ENCODE measurements at regions not wholly inside any gene's neighbourhood (a gene's known extent, or its start where the extent isn't known, plus 50 kb on each side); places are given as distances from the start of the nearest gene placed in this dataset.
"Not testable (repeated sequence)": the region's sequence is repeated elsewhere in the genome, so short reads cannot be mapped to it uniquely, and the experiment has no call there.

GRCh38 chr3:87793337-87793877 lies 265.4 kb downstream of the CGGBP1 start:
- no peak for DNase-seq (ENCODE audit: low spot score)

DNA sequence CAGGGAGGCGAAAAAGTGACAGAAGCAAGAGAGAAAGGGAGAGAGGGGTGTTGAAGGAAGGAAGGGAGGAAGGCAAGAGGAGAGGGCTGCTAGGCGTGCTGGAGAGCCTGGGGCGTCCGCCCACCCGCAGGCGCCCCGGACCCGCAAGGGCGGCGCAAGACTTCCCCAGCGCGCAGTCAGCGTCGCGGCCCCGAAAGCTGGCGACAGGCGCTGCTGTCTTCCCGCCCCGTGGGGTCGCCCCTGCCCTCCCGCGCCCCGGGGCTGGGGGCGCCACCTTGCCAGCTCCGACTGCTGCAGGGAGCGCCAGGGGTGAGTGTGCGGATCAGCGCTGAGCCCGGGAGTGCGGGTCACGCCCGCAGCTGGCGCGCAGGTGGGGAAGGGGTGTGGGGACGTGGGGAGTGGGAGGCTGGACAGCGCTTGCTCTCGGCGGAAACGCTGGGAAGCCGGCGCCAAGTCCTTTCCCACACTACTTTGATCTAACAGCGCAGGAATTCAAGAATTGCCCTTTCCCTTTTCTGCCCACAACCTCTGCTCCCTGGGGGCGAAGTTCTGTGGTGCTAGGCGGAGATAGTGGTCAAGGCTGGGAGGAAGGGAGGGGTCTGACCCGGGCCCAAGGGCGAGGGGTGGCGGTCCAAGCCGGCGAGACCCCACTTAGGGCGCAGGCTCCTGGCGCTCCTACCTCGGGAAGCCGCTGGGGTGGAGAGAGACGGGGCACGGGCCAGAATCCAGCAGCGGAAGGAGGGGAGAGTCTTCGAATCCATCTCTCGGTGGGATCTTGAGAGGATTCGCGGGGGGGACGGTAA lies 266.1 kb downstream of the CGGBP1 start, which contains the start of gene HTR1F:
Gene HTR1F, plus strand, starts transcription at position 173 of the 803 bp plus-strand sequence.
- DNase-seq (ENCODE audit: low spot score): no peak

GRCh38 chr3:87792198-87792533 lies 266.6 kb downstream of the CGGBP1 start:
- no peak for DNase-seq (ENCODE audit: low spot score)

DNA sequence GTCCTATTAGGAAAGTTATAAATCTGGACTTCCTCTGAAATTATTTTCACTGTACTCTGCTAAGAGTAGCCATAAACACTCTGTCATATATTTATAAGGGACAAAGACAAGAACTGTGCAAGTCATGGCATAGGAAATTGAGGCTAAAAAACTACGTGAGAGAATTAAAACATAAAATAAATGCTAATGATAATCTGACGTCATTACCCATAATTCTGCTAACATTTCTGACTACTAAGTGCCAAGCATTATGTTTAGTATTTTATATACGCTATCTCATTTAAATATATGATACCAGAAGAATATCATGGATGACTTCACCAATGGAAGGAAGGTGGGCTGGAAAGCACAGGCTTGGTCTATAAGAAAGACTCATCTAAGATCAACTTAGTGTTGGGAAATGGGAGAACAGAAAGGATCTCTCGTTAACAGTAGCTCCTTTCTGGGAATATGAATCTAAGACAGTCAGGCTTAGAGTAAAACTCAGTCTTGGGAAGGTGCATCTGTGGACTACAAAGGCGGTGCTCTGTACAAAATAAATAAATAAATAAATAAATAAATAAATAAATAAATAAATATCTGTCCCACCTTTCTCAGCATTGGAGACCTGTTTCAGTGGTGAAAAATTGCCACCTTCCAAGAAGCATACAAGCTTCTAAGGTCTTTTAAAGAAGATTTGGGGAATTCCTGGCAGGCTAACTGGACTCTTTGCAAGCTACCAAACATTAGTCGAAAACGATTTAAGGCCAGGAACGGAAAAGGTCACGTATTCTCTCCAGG lies 267.4 kb downstream of the CGGBP1 start:
- no peak for DNase-seq (ENCODE audit: low spot score)

DNA sequence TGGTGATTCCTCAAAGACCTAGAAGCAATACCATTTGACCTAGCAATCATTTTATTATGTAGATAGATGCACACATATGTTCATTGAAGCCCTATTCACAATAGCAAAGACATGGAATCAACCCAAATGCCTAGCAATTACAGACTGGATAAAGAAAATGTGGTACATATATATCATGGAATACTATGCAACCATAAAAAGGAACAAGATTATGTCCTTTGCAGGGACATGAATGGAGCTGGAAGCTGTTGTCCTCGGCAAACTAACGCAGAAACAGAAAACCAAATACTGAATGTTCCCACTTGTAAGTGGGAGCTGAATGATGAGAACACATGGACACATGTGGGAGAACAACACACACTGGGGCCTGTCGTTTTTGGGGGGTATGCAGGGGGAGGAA lies 269.8 kb downstream of the CGGBP1 start:
- not testable (repeated sequence) for DNase-seq (ENCODE audit: low spot score)

DNA sequence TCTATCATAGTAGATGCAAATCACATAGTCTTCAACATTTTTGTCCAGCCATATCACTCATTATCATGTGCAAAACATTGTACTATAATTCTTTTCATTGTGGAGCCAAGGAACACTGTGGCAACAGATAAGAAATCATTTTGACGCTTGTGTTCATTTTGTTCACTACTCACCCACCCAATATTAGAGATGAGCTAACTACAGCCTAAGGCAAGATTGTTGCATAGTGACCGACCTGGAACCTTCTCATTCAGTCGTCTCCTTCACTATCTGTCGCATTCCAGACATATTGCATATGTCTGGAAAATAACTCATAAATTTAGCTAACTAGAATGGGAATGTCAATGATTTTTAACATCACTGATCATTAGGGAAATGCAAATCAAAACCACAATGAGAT lies 270.3 kb downstream of the CGGBP1 start:
- DNase-seq (ENCODE audit: low spot score): no peak

- DNase-seq (ENCODE audit: low spot score): no peak
Observed at GRCh38 chr3:87780811-87781210, 278.0 kb downstream of the CGGBP1 start.

DNA sequence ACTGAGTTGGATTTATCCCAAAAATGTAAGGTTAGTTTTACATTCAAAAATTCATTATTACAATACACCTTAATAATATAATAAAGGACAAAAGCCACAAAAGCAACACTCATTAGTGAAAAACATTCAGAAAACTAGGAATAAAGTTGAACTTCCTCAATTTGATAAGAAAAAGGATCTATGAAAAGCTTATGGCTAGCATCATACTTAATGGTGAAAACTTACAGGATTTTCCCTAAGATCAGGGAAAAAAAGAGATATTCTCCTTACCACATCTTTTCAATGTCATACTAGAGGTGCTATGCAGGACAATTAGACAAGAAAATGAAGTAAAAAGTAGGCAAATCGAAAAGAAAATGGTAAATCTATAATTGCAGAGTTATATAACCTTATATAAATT lies 279.9 kb downstream of the CGGBP1 start:
- DNase-seq (ENCODE audit: low spot score): no peak

GRCh38 chr3:87771337-87772192 lies 287.2 kb downstream of the CGGBP1 start:
- DNase-seq (ENCODE audit: low spot score): no peak

GRCh38 chr3:87766721-87767120 lies 292.1 kb downstream of the CGGBP1 start:
- no peak for DNase-seq (ENCODE audit: low spot score)

DNA sequence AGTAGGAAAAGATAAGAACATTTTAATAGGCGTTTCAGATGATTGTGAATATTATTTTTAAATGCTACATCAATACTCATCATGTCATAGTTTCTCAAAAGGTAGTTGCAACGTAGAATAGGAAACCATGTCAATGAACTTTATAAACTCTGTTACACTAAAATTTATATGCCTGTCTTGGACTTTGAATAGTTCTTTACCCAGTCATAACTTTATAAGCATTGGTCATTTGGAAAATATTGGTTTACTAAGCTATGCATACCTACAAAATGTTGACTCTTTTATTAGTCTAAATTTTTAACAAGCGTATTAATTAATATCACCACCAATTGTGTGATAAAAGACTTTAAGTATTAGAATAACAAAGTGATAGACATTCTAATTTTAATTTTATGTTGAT lies 293.5 kb downstream of the CGGBP1 start:
- no peak for DNase-seq (ENCODE audit: low spot score)

DNA sequence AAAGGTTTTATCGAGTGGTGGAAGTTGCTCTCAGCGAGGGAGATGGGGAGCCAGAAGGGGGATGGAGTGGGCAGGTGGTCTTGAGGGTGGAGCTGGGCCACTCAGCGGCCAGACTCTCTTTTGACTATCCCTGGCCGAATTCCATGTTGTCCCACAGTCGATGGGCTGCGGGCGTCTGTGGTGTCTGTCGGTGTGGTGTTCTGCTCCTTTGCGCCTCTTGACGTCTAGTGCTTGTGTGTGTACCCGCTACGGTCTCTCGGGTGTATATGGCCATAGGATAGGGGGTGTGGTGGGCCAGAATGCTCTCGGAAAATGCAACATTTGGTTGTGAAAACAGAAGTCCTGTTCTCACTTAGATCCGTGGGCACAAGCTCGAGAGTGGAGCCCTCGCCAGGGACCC lies 297.0 kb downstream of the CGGBP1 start:
- DNase-seq (ENCODE audit: low spot score): no peak

DNA sequence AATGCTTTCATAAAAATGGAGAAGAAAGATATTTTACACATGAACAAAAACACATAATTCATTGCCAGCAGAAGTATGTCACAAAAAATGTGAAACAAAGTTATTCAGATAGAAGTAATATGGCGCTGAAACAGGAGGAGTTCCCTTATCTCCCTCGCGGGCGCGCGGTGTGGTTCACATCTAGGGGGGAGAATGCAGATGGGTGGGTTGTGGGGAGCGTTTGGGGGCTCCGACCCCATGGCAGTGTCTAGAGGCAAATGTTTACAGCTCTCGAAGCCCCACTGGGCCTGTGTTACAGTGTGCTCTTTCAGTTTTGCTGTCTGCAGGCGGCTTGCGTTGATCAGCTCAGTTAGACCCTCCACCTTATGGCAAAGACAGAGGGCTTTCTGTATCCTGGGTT lies 297.5 kb downstream of the CGGBP1 start:
- no peak for DNase-seq (ENCODE audit: low spot score)

GRCh38 chr3:87756616-87757015 lies 302.2 kb downstream of the CGGBP1 start:
- no peak for DNase-seq (ENCODE audit: low spot score)

DNA sequence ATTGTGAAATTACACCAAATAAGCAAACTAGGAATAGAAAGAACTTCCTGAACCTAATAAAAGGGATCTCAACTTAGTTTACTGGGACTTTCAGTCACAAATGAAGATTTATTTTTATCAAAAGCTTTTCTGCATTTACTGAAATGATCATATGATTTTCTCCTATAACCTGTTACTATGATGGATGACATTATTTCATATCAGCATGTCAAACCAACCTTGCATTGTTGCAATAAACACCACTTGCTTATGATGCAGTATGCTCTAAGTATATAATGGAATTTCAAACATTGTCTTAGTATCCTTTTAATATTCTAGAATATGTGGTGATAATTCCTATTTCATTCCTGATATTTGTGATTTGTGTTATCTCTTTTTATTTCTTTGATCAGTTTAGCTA lies 303.0 kb downstream of the CGGBP1 start:
- DNase-seq (ENCODE audit: low spot score): no peak

DNA sequence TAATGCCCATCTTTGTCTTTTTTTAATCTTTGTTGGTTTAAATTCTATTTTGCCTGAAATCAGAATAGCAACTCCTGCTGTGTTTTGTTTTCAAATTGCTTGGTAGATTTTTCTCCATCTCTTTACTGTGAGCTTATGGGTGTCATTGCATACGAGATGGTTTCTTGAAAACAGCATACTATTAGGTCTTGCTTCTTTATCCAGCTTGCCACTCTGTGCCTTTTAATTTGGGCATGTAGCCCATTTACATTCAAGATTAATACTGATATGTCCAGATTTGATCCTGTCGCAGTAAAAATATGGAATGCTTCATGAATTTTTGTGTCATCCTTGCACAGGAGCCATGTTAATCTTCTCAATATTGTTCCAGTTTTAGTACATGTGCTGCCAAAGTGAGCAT lies 316.6 kb downstream of the CGGBP1 start:
- DNase-seq (ENCODE audit: low spot score): no peak

DNA sequence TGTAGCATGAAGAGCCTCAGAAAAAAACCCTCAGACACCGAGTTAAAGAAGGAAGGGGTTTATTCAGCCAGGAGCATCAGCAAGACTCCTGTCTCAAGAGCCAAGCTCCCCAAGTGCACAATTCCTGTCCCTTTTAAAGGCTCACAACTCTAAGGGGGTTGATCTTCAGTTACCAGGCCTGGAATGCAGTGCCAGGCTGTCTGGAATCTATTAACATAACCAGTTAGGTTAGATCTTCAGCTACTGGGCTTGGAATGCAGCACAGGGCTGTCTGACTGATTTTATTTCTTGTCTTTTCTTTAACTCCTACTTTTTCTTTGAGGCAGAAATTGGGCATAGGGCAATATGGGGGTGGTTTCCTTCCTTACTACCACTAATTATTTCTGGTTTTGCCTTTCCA lies 317.9 kb downstream of the CGGBP1 start:
- not testable (repeated sequence) for DNase-seq (ENCODE audit: low spot score)

- DNase-seq (ENCODE audit: low spot score): not testable (repeated sequence)
Observed at GRCh38 chr3:87737817-87738216, 321.0 kb downstream of the CGGBP1 start.

DNA sequence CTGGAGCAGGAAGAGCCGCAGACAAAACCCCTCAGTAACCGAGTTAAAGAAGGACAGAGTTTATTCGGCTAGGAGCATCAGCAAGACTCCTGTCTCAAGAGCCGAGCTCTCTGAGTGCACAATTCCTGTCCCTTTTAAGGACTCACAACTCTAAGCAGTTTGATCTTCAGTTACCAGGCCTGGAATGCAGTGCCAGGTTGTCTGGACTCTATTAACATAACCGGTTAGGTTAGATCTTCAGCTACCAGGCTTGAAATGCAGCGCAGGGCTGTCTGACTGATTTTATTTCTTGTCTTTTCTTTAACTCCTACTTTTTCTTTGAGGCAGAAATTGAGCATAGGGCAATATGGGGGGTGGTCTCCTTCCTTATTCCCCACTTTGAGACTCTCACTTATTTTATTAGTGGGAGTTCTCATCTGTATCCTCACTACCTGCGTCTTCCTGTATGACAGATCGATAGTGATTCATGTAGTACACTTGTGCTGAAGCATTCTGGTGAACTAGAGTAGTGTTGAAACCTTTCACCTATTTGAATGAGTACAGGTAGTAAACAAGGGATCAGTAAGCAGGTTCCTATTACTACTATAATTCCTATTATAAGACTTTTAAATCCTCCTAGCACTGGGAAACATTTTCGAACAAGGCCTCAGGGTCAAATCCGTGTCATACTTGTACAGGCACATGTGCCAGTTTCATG lies 325.0 kb downstream of the CGGBP1 start:
- no peak for DNase-seq (ENCODE audit: low spot score)

GRCh38 chr3:87732294-87732693 lies 326.5 kb downstream of the CGGBP1 start:
- DNase-seq (ENCODE audit: low spot score): no peak

- no peak for DNase-seq (ENCODE audit: low spot score)
Observed at GRCh38 chr3:87727783-87728182, 331.0 kb downstream of the CGGBP1 start.

GRCh38 chr3:87719060-87719459 lies 339.7 kb downstream of the CGGBP1 start:
- no peak for DNase-seq (ENCODE audit: low spot score)
